ENCODE measurements at regions not wholly inside any gene's neighbourhood (a gene's known extent, or its start where the extent isn't known, plus 50 kb on each side); places are given as distances from the start of the nearest gene placed in this dataset.

DNA sequence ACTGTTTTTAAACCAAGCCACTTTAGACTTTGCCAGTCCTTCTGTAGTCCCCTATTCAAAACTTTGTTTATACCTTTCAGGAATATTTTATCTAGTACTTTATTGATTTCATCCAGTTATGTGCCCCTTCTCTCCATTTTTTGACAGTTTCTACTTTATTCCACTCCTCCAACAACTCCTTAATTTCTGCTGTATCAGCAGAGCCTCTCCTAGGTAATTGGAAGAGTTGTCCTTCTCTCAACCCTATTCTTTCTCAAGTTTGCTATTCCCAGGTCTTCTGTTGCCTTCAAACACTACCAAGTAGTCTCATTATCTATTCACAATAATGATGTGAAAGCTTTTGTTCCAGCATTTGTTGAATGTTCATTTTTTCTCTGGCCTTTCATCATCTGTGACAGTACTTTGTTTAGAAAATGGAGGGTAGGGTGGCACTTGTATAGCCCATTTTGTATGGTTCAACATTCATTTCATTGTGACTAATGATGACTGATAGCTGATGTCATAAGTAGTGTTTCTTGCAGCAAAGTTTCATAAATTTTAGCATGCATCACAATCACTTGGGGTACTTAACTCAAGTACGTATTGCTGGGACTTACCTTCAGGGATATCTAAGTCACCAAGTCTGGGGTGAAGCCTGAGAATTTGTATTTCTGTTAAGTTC is 204.4 kb upstream of the DMRT1 start:
- Histone ChIP-seq H3K9ac (ENCODE audit: low read depth, low read length) (no peak overlapping the region), H3K4me3 (ENCODE audit: low read depth, low read length) (no peak overlapping the region), H3K9me3 (ENCODE audit: control insufficient read depth, insufficient read depth, low read length) (no peaks in the 10 kb centered on the region), H3K27me3 (ENCODE audit: control insufficient read depth, insufficient read depth, low read length) (no peaks in the 10 kb centered on the region), H3K4me1 (ENCODE audit: control insufficient read depth, insufficient read depth, low read length) (no peaks in the 10 kb centered on the region), H3K36me3 (ENCODE audit: control insufficient read depth, insufficient read depth, low read length) (no peaks in the 10 kb centered on the region)

DNA sequence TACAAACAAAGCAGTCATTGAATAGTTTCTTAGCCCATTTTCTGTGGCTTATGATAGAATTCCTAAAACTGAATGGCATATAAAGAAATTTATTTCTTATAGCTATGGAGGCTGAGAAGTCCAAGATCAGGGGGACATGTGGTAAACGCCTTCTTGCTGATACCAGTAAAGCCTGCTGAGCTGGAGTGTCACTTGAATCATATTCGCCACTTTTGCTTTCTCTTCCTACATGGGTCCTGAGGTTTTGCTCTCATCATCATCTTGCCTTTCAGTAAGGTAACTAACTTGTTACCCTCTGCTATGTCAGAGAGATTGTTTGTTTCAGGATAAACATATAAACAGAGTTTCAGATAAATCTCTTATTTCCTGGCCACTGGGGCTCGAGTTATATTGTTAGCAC is 203.3 kb upstream of the DMRT1 start:
- Histone ChIP-seq H3K9me3 (ENCODE audit: control insufficient read depth, insufficient read depth, low read length) (no peaks in the 10 kb centered on the region), H3K4me1 (ENCODE audit: control insufficient read depth, insufficient read depth, low read length) (no peaks in the 10 kb centered on the region), H3K36me3 (ENCODE audit: control insufficient read depth, insufficient read depth, low read length) (no peaks in the 10 kb centered on the region), H3K4me3 (ENCODE audit: low read depth, low read length) (no peak overlapping the region), H3K27me3 (ENCODE audit: control insufficient read depth, insufficient read depth, low read length) (no peaks in the 10 kb centered on the region), H3K9ac (ENCODE audit: low read depth, low read length) (no peak overlapping the region)

DNA sequence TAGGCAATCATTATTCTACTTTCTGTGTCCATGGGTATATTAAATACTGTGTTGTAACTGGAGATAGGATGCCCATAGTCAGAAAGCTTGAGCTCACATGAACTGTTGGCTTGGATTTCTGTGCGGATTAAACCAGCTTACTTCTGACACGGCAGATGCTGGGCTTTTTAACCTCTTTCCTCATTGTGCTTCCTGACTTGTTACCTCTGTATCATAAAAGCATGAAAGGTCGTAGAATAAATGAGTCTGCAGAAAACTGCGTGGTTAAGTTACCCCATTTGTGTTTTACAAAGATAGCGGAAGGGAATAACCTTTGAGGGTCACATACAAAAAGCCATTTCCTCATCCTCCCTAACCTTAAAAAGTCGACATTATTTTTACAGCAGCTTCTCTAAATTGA is 199.5 kb upstream of the DMRT1 start:
- no peak overlapping the region for H3K9ac ChIP-seq (ENCODE audit: low read depth, low read length)
- no peaks in the 10 kb centered on the region for H3K4me1 ChIP-seq (ENCODE audit: control insufficient read depth, insufficient read depth, low read length)
- H3K4me3 ChIP-seq (ENCODE audit: low read depth, low read length) = no peak overlapping the region
- no peaks in the 10 kb centered on the region for H3K27me3 ChIP-seq (ENCODE audit: control insufficient read depth, insufficient read depth, low read length)
- H3K9me3 ChIP-seq (ENCODE audit: control insufficient read depth, insufficient read depth, low read length) = no peaks in the 10 kb centered on the region
- no peaks in the 10 kb centered on the region for H3K36me3 ChIP-seq (ENCODE audit: control insufficient read depth, insufficient read depth, low read length)

DNA sequence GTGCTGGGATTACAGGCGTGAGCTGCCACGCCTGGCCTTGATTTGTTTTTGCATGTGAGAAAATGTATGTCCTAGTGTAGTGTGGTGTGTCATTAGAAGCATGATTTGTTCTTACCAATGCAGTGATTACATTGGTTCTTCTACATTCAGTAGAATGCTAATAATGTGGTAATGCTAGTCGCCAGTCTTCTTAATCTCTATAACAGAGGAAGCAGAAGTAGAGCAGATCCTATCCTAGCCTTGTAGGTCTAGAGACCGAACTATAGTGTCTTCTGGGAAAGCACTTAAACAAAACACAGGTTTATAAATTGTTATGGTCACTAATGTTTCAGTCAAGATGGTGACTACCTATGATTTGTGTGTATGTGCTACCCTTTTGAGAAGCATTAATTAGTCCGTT is 197.5 kb upstream of the DMRT1 start:
- Histone ChIP-seq H3K4me1 (ENCODE audit: control insufficient read depth, insufficient read depth, low read length) (no peaks in the 10 kb centered on the region), H3K4me3 (ENCODE audit: low read depth, low read length) (no peak overlapping the region), H3K9me3 (ENCODE audit: control insufficient read depth, insufficient read depth, low read length) (no peaks in the 10 kb centered on the region), H3K36me3 (ENCODE audit: control insufficient read depth, insufficient read depth, low read length) (no peaks in the 10 kb centered on the region), H3K9ac (ENCODE audit: low read depth, low read length) (no peak overlapping the region), H3K27me3 (ENCODE audit: control insufficient read depth, insufficient read depth, low read length) (no peaks in the 10 kb centered on the region)

DNA sequence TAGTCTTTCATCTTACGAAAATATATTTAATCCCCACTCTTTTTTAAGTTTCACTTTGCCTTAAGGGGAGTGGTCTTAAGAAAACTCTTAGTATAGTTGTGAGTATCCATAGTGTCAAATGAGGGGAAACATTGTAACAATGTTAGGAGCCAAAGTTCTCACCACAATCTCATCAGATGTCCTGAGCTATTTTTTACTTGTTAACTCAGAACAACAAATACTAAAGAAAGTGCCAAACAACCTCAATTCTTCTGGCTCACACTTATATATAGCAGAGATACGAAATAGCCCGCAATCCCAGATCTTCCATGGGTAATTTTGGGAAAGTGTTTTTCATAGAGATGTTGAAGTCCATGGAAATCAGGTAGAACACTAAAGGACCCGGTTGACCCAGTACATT is 194.0 kb upstream of the DMRT1 start:
- no peak overlapping the region for H3K9ac ChIP-seq (ENCODE audit: low read depth, low read length)
- H3K4me1 ChIP-seq (ENCODE audit: control insufficient read depth, insufficient read depth, low read length) = peaks cover 14% of the 10 kb centered on the region
- no peaks in the 10 kb centered on the region for H3K9me3 ChIP-seq (ENCODE audit: control insufficient read depth, insufficient read depth, low read length)
- no peak overlapping the region for H3K4me3 ChIP-seq (ENCODE audit: low read depth, low read length)
- peaks cover 2% of the 10 kb centered on the region for H3K27me3 ChIP-seq (ENCODE audit: control insufficient read depth, insufficient read depth, low read length)
- H3K36me3 ChIP-seq (ENCODE audit: control insufficient read depth, insufficient read depth, low read length) = no peaks in the 10 kb centered on the region

DNA sequence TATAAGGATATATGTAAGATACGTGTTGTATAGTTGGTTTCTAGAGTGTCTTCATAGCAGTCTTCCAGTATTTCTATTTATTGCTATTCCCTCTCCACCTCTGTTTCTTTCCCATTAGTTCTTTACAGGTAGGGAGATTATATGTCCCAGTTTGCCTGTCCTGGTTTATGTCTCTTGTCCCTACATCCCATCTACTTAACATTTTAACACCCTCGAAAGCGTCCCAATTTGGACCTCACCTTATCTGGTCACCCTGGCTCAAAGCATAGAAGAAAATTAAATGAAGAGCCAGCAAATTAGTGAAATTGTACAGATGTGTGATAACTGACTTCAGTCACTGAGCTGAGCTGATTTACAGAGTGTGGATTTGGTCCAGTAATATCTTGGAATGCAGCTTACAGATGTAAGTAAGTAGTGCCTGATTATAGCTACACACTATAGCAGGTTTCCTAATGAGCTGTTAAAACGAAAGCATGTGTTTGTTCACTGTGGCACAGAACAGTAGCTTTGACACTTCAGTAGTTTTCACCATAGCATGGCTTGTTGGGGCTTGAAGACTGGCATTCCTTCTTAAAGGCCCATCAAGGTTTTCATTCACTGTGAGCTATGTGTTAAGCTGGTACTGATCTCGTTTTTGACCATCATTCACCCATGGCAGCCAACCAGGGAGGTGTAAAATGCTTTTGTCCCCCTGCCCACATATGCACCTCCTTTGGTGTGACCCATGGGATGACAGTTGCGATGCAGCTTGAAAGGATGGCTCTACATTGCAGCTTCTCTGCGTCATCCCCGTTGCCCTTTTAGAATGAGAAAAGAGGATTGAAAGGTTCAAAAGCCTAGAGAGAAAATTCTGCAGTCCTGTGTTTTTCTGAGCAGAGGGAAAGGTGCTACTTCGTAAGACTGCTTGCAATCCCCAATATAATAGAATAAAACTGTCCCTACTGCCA is 192.1 kb upstream of the DMRT1 start:
- no peaks in the 10 kb centered on the region for H3K9me3 ChIP-seq (ENCODE audit: control insufficient read depth, insufficient read depth, low read length)
- no peaks in the 10 kb centered on the region for H3K36me3 ChIP-seq (ENCODE audit: control insufficient read depth, insufficient read depth, low read length)
- H3K27me3 ChIP-seq (ENCODE audit: control insufficient read depth, insufficient read depth, low read length) = peaks cover 2% of the 10 kb centered on the region
- no peak overlapping the region for H3K4me3 ChIP-seq (ENCODE audit: low read depth, low read length)
- H3K9ac ChIP-seq (ENCODE audit: low read depth, low read length) = no peak overlapping the region
- peaks cover 14% of the 10 kb centered on the region for H3K4me1 ChIP-seq (ENCODE audit: control insufficient read depth, insufficient read depth, low read length)

DNA sequence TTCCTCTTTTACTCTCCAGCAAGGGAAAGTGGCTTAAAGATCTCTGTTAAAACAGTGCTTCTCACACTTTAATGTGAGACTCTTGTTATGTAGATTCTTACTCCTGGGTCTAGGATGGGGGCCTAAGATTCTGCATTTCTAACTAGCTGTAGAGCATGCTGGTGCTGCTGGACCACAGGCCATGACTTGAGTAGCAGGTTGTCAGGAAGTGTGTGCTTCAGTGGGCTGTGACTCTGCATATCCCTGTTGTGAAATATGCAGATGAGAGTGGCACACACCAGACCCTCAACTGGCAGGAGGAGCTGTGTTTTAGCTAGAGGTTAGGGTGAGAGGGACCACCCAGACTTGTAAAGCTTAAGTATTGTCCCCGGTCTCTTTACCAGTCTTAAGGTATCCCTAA is 191.1 kb upstream of the DMRT1 start:
- Histone ChIP-seq H3K9ac (ENCODE audit: low read depth, low read length) (no peak overlapping the region), H3K9me3 (ENCODE audit: control insufficient read depth, insufficient read depth, low read length) (no peaks in the 10 kb centered on the region), H3K27me3 (ENCODE audit: control insufficient read depth, insufficient read depth, low read length) (peaks cover 2% of the 10 kb centered on the region), H3K4me3 (ENCODE audit: low read depth, low read length) (no peak overlapping the region), H3K4me1 (ENCODE audit: control insufficient read depth, insufficient read depth, low read length) (peaks cover 14% of the 10 kb centered on the region), H3K36me3 (ENCODE audit: control insufficient read depth, insufficient read depth, low read length) (no peaks in the 10 kb centered on the region)

DNA sequence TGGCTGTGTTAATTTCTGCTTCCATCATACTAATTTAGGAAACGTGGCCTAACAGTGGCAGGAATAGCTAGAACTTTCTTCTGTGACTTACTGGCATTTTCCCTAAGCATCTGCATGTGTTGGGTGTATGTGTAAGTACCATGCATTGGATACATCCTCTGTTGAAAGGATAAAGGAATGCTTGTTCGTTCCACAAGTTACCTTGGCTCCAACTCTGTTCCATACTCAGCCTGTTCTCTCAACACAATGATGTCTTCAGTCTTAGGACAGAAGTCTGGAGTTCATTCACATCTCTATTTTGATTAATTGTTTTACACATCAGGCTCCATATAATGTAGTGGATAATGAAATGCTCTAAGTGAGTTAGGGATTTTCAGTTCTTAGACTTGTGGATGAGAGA is 190.1 kb upstream of the DMRT1 start:
- Histone ChIP-seq H3K27me3 (ENCODE audit: control insufficient read depth, insufficient read depth, low read length) (peaks cover 2% of the 10 kb centered on the region), H3K4me1 (ENCODE audit: control insufficient read depth, insufficient read depth, low read length) (peaks cover 14% of the 10 kb centered on the region), H3K9me3 (ENCODE audit: control insufficient read depth, insufficient read depth, low read length) (no peaks in the 10 kb centered on the region), H3K4me3 (ENCODE audit: low read depth, low read length) (no peak overlapping the region), H3K36me3 (ENCODE audit: control insufficient read depth, insufficient read depth, low read length) (no peaks in the 10 kb centered on the region), H3K9ac (ENCODE audit: low read depth, low read length) (no peak overlapping the region)

DNA sequence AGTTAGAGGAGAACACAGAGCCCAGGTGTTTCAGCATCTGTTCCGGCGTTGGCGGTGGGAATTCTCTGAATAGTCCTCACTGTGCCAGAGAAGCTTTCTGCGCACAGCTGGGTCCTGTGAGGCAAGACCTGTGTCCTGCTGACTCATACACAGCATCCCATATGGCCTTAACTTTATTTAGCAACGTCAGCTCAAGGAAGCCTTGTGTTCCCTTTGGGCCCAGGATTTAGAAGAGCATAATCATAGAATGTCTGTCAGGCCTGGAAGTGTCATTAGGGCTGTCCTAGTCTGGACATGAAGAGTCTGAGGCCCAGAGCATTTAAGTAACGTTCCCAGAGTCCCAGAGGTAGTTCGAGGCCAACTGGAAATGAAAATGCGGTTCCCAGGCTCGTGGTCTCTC is 188.6 kb upstream of the DMRT1 start:
- no peaks in the 10 kb centered on the region for H3K9me3 ChIP-seq (ENCODE audit: control insufficient read depth, insufficient read depth, low read length)
- H3K4me1 ChIP-seq (ENCODE audit: control insufficient read depth, insufficient read depth, low read length) = peaks cover 14% of the 10 kb centered on the region
- no peak overlapping the region for H3K9ac ChIP-seq (ENCODE audit: low read depth, low read length)
- H3K36me3 ChIP-seq (ENCODE audit: control insufficient read depth, insufficient read depth, low read length) = no peaks in the 10 kb centered on the region
- peaks cover 2% of the 10 kb centered on the region for H3K27me3 ChIP-seq (ENCODE audit: control insufficient read depth, insufficient read depth, low read length)
- no peak overlapping the region for H3K4me3 ChIP-seq (ENCODE audit: low read depth, low read length)

DNA sequence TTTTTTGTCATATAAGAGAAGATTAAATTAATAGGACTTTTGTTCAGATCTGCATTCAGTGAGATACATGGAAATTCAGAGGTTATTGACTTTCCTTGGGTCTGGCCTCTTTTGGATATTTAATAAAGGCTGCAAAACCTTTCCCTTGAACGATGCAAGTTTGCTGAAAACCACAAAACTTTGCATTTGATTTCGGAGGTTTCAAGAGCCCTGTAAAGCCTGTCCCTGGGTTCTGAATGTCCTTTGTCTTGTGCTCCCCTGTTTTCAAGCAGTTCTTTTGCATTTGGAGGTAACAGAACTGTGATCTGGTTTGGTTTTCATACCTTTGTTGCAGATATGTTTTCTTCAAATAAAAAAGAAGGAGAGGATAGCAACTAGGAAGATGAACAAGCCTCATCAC is 188.1 kb upstream of the DMRT1 start:
- Histone ChIP-seq H3K9me3 (ENCODE audit: control insufficient read depth, insufficient read depth, low read length) (no peaks in the 10 kb centered on the region), H3K4me3 (ENCODE audit: low read depth, low read length) (no peak overlapping the region), H3K4me1 (ENCODE audit: control insufficient read depth, insufficient read depth, low read length) (peaks cover 14% of the 10 kb centered on the region), H3K27me3 (ENCODE audit: control insufficient read depth, insufficient read depth, low read length) (peaks cover 2% of the 10 kb centered on the region), H3K36me3 (ENCODE audit: control insufficient read depth, insufficient read depth, low read length) (no peaks in the 10 kb centered on the region), H3K9ac (ENCODE audit: low read depth, low read length) (no peak overlapping the region)

DNA sequence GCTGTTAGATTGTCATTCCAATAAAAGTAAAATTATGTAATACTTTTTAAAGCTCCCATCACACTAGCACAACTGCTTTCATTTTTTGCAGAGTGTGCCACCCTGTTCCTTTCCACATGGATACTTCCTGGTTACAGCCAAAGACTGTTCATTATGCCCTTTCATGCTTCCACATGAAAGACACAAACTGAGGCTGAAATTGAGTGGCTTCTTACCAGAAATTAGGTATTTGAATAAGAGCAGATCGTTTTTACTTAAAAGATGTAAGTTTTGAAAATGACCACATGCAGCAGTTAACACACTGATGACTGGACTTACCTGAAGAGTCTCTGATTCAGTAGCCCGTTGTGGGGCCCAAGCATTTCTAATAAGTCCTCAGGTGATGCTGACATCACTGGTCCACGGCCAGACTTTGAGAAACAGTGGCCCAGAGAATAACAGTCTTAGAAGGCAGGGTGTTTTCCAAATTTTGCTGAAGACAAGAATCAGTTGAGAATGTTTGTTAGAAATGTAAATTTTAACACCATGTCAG is 187.6 kb upstream of the DMRT1 start:
- Histone ChIP-seq H3K36me3 (ENCODE audit: control insufficient read depth, insufficient read depth, low read length) (no peaks in the 10 kb centered on the region), H3K4me1 (ENCODE audit: control insufficient read depth, insufficient read depth, low read length) (peaks cover 14% of the 10 kb centered on the region), H3K4me3 (ENCODE audit: low read depth, low read length) (no peak overlapping the region), H3K27me3 (ENCODE audit: control insufficient read depth, insufficient read depth, low read length) (peaks cover 2% of the 10 kb centered on the region), H3K9me3 (ENCODE audit: control insufficient read depth, insufficient read depth, low read length) (no peaks in the 10 kb centered on the region), H3K9ac (ENCODE audit: low read depth, low read length) (no peak overlapping the region)

DNA sequence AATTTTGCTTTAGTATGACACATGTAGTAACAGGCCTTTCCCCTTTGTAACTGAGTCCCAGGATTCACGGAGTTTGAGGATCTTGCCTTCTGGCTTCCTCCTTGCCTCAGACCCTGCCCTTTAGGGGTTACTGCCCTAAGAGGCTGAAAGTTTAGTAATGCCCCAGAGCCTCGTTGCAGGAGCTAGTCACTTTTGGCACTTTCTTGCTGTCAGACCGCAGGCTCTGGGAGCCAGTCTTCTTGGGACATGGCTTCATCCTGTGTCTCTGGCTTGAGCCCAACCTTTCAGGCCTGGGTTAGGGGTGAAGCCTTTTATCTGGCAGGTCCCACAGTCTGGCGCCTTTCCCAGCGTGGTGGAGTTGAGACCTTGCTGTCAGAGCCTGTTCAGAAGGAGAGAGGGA is 185.6 kb upstream of the DMRT1 start:
- Histone ChIP-seq H3K4me3 (ENCODE audit: low read depth, low read length) (no peak overlapping the region), H3K9me3 (ENCODE audit: control insufficient read depth, insufficient read depth, low read length) (no peaks in the 10 kb centered on the region), H3K27me3 (ENCODE audit: control insufficient read depth, insufficient read depth, low read length) (no peaks in the 10 kb centered on the region), H3K36me3 (ENCODE audit: control insufficient read depth, insufficient read depth, low read length) (no peaks in the 10 kb centered on the region), H3K9ac (ENCODE audit: low read depth, low read length) (no peak overlapping the region), H3K4me1 (ENCODE audit: control insufficient read depth, insufficient read depth, low read length) (peaks cover 2% of the 10 kb centered on the region)
